CD14-positive monocyte (primary cell): ENCODE measurements at regions not wholly inside any gene's neighbourhood (a gene's known extent, or its start where the extent isn't known, plus 50 kb on each side); places are given as distances from the start of the nearest gene placed in this dataset.

Experiments
- DNase-seq, 3 donors: peaks; one replicate each; pipeline ENCODE4 v3.0.0-alpha.2; 2011 to 2022
- H2AFZ ChIP-seq: 2 replicates; pipeline ENCODE4 v1.6.0; 2012; ENCODE audit warnings: mild to moderate bottlenecking, low read depth, low read length, inconsistent platforms; ENCODE audit not compliant: insufficient read depth, poor library complexity, severe bottlenecking
- H3K27ac ChIP-seq, 2 donors: 1 replicate in 1 of 2; 2 replicates in 1 of 2; pipeline ENCODE4 v1.5.1; 2012 to 2013; ENCODE audit warnings: low read length in 2 of 2, control low read depth in 1 of 2, inconsistent platforms in 1 of 2, low read depth in 1 of 2, mild to moderate bottlenecking in 1 of 2
- H3K27me3 ChIP-seq, 2 donors: one replicate each; pipeline versions ENCODE4 v1.6.0 to v1.6.1; 2011 to 2013; ENCODE audit warnings: low read length in 2 of 2; ENCODE audit not compliant: control insufficient read depth in 2 of 2, insufficient read depth in 2 of 2
- H3K36me3 ChIP-seq, 2 donors: replicated peaks in 1 of 2; 1 replicate in 1 of 2; 2 replicates in 1 of 2; pipeline versions ENCODE4 v1.5.1 to v1.6.1; 2012 to 2013; ENCODE audit warnings: low read length in 2 of 2, control low read depth in 1 of 2, inconsistent platforms in 1 of 2, mild to moderate bottlenecking in 1 of 2; ENCODE audit not compliant: insufficient read depth in 2 of 2, control insufficient read depth in 1 of 2
- H3K4me1 ChIP-seq, 2 donors: 1 replicate in 1 of 2; 2 replicates in 1 of 2; pipeline versions ENCODE4 v1.5.1 to v1.6.1; 2012 to 2013; ENCODE audit warnings: low read length in 2 of 2, control low read depth in 1 of 2, inconsistent platforms in 1 of 2, mild to moderate bottlenecking in 1 of 2, moderate library complexity in 1 of 2; ENCODE audit not compliant: insufficient read depth in 2 of 2, control insufficient read depth in 1 of 2
- H3K4me2 ChIP-seq: replicated peaks from 2 replicates; pipeline ENCODE3; 2012; ENCODE audit warnings: low read length, moderate library complexity, mild to moderate bottlenecking; ENCODE audit not compliant: poor library complexity, severe bottlenecking; ENCODE audit errors: extremely low read depth
- H3K4me3 ChIP-seq, 3 experiments: fragments of 200-600 bp in 1 of 3; sonication (generic) in 1 of 3; replicated peaks in 1 of 3; 1 replicate in 2 of 3; 2 replicates in 1 of 3; pipeline ENCODE4 v1.5.1; 2011 to 2013; ENCODE audit warnings: low read length in 3 of 3, mild to moderate bottlenecking in 3 of 3, control low read depth in 2 of 3, low read depth in 2 of 3, inconsistent platforms in 1 of 3, moderate library complexity in 1 of 3
- H3K79me2 ChIP-seq: 2 replicates; pipeline ENCODE4 v1.6.0; 2012; ENCODE audit warnings: mild to moderate bottlenecking, control low read depth, inconsistent platforms, low read length, moderate library complexity; ENCODE audit not compliant: insufficient read depth
- H3K9ac ChIP-seq: 2 replicates; pipeline ENCODE4 v1.6.0; 2017; ENCODE audit warnings: low read length, mild to moderate bottlenecking; ENCODE audit not compliant: insufficient read depth, poor library complexity, severe bottlenecking
- H3K9me3 ChIP-seq, 2 donors: replicated peaks in 1 of 2; 1 replicate in 1 of 2; 2 replicates in 1 of 2; pipeline versions ENCODE4 v1.5.1 to v1.6.1; 2012 to 2013; ENCODE audit warnings: low read length in 2 of 2, control low read depth in 1 of 2; ENCODE audit not compliant: control insufficient read depth in 1 of 2, insufficient read depth in 1 of 2
- H4K20me1 ChIP-seq: 2 replicates; pipeline ENCODE4 v1.6.0; 2012; ENCODE audit warnings: mild to moderate bottlenecking, low read length, control low read depth, moderate library complexity; ENCODE audit not compliant: insufficient read depth
- H3K27ac Mint-ChIP-seq, 7 donors: one replicate each; pipeline ENCODE4 v1.8.0; 2020; ENCODE audit warnings: mild to moderate bottlenecking in 7 of 7, mixed read lengths in 7 of 7, moderate library complexity in 6 of 7, inconsistent platforms in 2 of 7
- H3K27me3 Mint-ChIP-seq, 3 donors: one replicate each; pipeline ENCODE4 v1.8.0; 2021 to 2022; ENCODE audit warnings: low read depth in 3 of 3, mild to moderate bottlenecking in 3 of 3, mixed read lengths in 3 of 3, moderate library complexity in 3 of 3, inconsistent platforms in 1 of 3
- H3K36me3 Mint-ChIP-seq, 2 donors: one replicate each; pipeline ENCODE4 v1.8.0; 2020; ENCODE audit warnings: mixed read lengths in 2 of 2, inconsistent platforms in 1 of 2, mild to moderate bottlenecking in 1 of 2
- H3K4me1 Mint-ChIP-seq: one replicate; pipeline ENCODE4 v1.8.0; 2020; ENCODE audit warnings: mild to moderate bottlenecking, mixed read lengths
- H3K4me3 Mint-ChIP-seq, 2 donors: one replicate each; pipeline ENCODE4 v1.8.0; 2020; ENCODE audit warnings: mild to moderate bottlenecking in 2 of 2, mixed read lengths in 2 of 2, moderate library complexity in 1 of 2
- H3K9me3 Mint-ChIP-seq, 7 donors: one replicate each; pipeline ENCODE4 v1.8.0; 2020 to 2022; ENCODE audit warnings: mixed read lengths in 7 of 7, mild to moderate bottlenecking in 6 of 7, moderate library complexity in 6 of 7, inconsistent platforms in 2 of 7
- WGBS: methylation state at CpG from one replicate; pipeline ENCODE4 v1.1.5; 2013; ENCODE audit warnings: missing lambda C conversion rate; ENCODE audit not compliant: insufficient coverage; 5-methylcytosine and 5-hydroxymethylcytosine counted together
- intact Hi-C, 2 donors: fragments of 100-400 bp; cut with micrococcal nuclease; formaldehyde crosslinking; loops; one replicate each; pipeline versions ENCODE4 v1.15.0 to v1.15.1; 2023
- TF ChIP-seq, protein P1 (sequence below): fragments of 200-600 bp; IDR thresholded peaks from one replicate; pipeline ENCODE4 v1.8.0; 2022; ENCODE audit warnings: antibody characterized with exemption, mild to moderate bottlenecking

GRCh38 chr20:20860078-20860806, 147.8 kb upstream of the RALGAPA2 start:
- H3K4me2 ChIP-seq, result no peak overlapping the region
- H3K9ac ChIP-seq, result no peak overlapping the region
- H3K79me2 ChIP-seq, result no peaks in the 10 kb centered on the region
- Mint-ChIP-seq H3K36me3 (no peaks in the 10 kb centered on the region), H3K4me1 (peaks cover 7% of the 10 kb centered on the region), H3K9me3 (no peaks in the 10 kb centered on the region), H3K4me3 (peak overlapping the region in 1 of 2 donors; percentile 4), H3K27me3 (peaks cover 11 to 16% (median 13%) of the 10 kb centered on the region in 3 donors), H3K27ac (no peak overlapping the region)
- H3K9me3 ChIP-seq, result no peaks in the 10 kb centered on the region
- no peaks in the 10 kb centered on the region for H3K36me3 ChIP-seq
- H3K4me1 ChIP-seq, result peaks cover 8 to 9% of the 10 kb centered on the region in 2 donors
- H3K4me3 ChIP-seq, result no peak overlapping the region
- no peak overlapping the region for H3K27ac ChIP-seq
- 0% methylated on average over 5 of the region's 8 CpGs for WGBS
- H2AFZ ChIP-seq, result no peak overlapping the region
- intact Hi-C loops, result loop anchor here (5.0 to 10.0 kb wide), 2 partner anchors 375 to 642 kb away; no protein-coding TSS in a partner anchor
- TF ChIP-seq, protein P1, sequence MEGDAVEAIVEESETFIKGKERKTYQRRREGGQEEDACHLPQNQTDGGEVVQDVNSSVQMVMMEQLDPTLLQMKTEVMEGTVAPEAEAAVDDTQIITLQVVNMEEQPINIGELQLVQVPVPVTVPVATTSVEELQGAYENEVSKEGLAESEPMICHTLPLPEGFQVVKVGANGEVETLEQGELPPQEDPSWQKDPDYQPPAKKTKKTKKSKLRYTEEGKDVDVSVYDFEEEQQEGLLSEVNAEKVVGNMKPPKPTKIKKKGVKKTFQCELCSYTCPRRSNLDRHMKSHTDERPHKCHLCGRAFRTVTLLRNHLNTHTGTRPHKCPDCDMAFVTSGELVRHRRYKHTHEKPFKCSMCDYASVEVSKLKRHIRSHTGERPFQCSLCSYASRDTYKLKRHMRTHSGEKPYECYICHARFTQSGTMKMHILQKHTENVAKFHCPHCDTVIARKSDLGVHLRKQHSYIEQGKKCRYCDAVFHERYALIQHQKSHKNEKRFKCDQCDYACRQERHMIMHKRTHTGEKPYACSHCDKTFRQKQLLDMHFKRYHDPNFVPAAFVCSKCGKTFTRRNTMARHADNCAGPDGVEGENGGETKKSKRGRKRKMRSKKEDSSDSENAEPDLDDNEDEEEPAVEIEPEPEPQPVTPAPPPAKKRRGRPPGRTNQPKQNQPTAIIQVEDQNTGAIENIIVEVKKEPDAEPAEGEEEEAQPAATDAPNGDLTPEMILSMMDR, result peak; percentile 96
- H4K20me1 ChIP-seq, result no peaks in the 10 kb centered on the region
- peaks cover 0 to 3% of the 10 kb centered on the region in 2 donors for H3K27me3 ChIP-seq
- peak; percentile 66 to 80 (median 78) for DNase-seq

- Histone ChIP-seq H3K79me2 (no peaks in the 10 kb centered on the region), H3K4me1 (peaks cover 8 to 9% of the 10 kb centered on the region in 2 donors), H3K4me2 (no peak overlapping the region), H3K9me3 (no peaks in the 10 kb centered on the region), H3K27ac (no peak overlapping the region), H4K20me1 (no peaks in the 10 kb centered on the region), H3K36me3 (no peaks in the 10 kb centered on the region), H3K9ac (no peak overlapping the region), H2AFZ (no peak overlapping the region), H3K4me3 (no peak overlapping the region), H3K27me3 (peaks cover 0 to 3% of the 10 kb centered on the region in 2 donors)
- Mint-ChIP-seq H3K4me3 (peak overlapping the region in 1 of 2 donors; percentile 48), H3K4me1 (peaks cover 7% of the 10 kb centered on the region), H3K36me3 (no peaks in the 10 kb centered on the region), H3K9me3 (no peaks in the 10 kb centered on the region), H3K27me3 (peaks cover 10 to 17% (median 13%) of the 10 kb centered on the region in 3 donors), H3K27ac (no peak overlapping the region)
- intact Hi-C loops, result no loop called here
- TF ChIP-seq, protein P1, result no peak
- no peak for DNase-seq
- 60% methylated on average over 3 of the region's 7 CpGs for WGBS
Observed at GRCh38 chr20:20859510-20859909, 147.1 kb upstream of the RALGAPA2 start.
